ENCODE measurements at regions not wholly inside any gene's neighbourhood (a gene's known extent, or its start where the extent isn't known, plus 50 kb on each side); places are given as distances from the start of the nearest gene placed in this dataset.

DNA sequence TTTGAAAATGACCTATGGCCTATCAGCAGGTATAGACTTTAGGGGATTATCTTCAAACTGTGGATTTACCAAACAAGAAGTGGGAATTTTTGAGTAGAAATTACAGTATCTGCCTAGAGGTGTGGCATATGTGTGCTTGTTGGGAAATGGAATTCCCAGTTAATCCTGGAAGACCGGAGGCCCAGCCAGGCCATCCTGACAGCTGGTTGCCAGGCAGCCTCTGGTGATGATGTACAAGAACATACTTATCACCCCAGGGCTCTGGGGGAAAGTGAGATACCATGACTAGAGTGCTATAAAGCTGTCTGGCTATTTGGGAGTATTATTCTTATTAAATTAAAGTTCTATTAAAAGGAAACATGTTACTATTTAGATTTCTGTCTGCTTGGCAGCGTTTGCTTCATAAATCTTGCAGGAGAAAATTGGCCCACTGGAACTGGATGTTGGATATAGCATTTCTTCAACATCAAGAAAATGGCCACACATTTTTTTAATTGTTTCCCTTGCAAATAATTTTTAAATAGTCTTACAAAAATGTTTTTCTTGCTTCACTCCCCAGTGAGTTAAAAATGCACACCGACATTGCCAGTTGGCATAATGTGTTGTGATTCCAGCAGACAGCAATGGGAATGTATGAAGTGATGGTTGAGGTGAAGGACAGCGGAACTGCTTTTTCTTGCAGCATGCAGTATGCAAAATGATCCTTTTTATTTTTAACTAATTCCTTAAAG lies 187.8 kb downstream of the MYLK4 start:
- no peak for DNase-seq

DNA sequence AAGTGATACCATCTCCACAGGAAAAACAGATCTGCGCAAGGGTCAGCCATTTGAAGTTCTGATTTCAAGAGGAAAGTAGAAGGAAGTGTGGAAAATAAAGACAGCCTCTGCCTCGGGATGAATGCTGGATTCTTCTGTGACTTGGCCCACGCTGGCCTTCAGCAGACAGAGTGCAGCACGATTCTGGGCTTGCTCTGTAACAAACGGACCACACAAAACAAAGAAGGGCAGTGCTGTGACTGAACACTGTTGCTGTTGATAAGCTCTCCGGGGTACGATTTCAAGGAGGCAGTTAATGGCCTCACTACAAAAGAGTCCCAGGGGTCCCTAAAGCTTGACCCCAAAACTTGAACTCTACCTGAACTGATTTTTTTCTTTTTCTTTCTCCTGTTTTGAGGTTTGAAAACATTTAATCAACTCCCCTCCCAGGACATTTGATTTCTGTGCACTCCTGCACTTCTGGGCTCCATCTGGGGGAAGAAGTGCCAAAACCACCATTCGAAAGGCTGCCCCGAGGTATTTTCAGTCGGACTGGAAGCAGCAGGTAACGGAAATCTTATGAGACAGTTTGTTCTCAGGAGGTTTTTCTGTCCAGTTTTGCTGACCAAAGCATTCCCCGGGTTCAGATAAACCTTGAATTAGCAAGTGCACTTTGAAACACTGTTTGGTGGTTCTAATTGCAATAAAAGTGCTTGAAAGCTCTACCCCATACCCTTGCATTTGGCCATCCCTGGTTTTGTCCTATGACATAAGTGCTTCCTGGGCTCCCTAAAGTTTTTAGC lies 189.6 kb downstream of the MYLK4 start:
- no peak for DNase-seq

DNA sequence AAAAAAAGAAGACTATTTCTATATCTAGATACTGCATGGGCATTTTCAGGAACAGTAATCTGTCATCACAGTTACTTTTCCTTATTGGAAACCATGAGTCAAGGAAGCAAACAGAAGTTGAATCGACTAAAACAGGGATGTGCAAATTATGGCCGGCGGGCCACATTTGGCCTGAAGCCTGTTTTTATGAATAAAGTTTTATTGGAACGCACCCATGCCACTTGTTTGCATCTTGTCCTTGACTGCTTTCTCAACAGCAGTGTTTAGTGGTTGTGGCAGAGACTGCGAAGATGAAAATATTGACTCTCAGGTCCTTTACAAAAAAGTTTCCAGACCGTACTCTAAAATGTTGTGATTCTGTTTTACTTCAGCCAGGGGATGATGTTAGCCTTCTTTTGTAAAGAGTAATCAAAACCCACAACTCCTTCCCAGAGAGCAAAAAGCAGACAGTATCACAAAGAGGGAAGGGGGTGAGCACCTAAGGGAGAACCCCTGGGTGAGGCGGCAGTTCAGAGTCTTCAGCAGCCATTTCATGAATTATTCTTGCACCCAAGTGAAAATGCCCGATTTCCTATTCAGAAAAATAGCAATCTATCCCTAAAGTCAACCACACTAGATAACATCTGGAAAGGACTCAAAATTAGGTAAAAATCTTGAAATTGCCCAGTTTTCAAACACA lies 190.4 kb downstream of the MYLK4 start:
- DNase-seq, result no peak

DNA sequence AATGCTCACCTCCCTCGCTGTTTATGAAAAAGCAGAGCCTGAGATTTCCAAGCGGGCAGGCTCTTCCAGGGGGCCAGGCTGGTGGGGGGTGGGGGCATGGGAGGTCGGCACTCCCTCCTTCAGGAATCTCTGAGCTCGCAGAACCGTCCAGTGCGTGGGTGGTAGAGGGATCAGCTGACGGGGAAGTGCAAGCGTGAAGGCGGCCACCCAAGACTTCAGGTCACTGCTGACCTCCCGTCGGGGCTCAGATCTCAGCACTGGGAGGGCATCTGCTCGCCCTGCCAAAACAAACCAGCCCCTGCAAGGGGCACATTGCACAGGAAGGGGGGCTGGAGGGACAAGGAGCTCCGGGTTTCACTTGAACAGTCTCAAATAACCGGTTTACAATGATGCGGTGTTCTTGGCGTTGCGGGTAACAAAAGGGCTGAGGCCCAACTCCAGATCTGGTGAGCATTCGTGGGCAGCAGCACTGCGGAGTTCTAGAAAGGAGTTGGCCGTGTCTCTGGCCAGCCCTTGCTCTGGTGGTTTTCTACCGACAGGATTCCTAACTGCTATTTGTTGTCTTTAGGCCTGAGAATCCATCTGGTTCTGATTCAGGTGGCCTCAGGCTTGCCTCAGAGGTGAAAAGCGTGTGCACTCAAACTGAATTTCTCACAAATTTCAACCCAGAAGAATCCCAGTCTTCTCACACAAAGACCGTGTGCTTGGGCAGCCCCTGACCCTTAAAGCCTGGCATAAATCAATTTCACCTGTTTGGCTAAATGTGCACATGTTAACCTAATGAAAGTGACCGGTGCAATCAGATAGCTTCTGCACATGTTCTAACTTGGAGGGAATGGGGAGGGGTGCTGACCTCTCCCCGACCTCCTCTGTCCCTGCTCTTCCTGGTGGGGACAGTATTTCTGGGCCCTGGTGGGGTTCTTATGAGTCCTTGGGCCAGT lies 191.6 kb downstream of the MYLK4 start:
- no peak for DNase-seq

DNA sequence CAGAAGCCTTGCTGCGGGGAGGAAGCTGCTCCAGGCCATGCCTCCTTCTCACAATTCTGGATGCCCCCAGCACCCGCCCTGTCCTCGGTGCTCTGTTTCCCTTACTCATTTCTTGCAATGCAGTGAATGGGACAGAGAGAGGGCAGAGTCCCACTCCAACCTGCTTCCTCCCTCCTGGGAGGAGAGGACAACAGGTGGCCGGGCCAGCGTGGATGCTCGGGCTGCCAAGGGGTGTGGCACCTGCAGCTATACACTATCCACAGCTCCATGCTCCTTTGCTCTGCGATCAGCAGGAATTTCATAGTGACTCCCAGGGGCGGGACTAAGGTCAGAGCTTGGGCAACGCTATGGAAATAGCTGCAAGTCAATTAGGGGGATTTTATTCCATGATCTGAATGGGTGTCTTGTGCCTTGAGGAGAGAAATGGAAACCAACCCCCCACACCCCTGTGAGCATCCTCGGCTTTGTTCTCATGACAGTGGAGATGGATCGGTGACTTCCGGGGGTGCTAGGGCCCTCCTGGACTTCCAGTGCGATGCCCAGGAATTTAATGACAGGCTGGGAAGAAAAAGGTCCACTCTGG lies 192.5 kb downstream of the MYLK4 start:
- DNase-seq, result no peak

DNA sequence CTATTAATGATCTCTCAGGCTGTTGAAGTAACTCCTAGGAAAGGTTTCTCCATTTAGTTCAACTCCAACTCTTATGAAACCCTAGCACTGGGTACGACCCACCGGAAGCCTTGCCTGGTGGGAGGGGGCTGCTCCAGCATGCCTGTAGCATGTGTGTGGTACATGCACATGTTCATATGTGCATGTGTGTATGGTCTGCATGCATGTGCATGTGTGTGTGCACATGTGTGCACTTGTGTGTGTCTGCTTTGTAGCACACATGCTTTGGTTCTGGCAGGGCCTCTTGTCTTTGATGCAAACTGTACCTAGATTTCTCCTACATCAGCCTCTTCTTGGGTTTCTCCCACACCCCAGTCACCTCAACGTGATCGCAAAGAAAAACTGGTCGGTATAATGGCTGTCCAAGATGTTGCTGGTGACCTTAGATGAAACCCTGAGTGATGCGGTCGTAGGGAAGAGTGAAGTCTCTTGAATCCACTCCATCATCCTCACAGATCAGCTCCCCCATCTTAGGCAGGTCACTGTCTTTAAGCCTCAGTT lies 193.5 kb downstream of the MYLK4 start:
- DNase-seq, result no peak

DNA sequence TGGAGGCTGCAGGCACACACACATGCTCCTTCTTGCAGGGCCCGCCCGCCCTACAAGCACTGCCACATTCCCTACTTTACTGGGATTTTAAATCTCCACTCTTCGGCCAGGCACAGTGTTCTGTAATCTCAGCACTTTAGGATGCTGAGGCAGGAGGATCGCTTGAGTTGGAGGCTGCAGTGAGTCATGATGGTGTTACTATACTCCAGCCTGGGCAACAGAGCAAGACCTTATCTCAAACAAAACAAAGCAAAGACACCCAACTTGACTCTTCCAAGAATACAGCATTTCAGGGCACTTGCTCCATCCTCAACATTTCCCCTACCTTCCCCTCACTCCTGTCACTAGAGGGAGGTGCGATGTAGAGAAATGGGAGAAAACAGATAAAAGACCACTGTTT lies 194.0 kb downstream of the MYLK4 start:
- DNase-seq, result no peak

DNA sequence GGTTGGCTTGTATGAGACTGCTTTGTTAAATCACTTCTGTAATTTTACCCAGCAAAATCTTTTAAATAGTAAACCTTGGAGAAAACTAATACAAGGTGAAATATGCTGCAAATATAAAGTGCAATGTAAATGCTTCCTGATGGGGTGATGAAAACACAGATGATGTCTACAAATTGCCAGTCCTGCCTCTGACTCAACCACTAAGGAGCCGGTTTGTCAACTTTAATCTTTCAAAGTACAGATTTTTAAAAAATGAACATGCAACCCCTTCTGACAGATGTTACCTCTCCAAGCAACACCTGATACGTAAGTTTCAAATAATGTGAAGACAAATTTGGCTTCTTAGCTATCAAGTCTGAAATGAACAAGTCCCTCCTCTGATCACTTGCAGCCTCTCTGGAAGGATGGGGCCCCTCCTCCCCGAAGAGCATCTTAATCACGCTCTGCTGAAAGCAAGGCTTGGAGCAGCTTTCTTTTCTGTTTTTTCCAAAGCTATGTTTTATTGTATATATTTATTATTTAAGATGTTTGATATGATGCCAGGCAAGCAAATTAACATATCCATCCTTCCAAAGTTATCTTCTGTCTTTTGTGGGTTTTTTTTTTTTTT lies 196.0 kb downstream of the MYLK4 start:
- no peak for DNase-seq

DNA sequence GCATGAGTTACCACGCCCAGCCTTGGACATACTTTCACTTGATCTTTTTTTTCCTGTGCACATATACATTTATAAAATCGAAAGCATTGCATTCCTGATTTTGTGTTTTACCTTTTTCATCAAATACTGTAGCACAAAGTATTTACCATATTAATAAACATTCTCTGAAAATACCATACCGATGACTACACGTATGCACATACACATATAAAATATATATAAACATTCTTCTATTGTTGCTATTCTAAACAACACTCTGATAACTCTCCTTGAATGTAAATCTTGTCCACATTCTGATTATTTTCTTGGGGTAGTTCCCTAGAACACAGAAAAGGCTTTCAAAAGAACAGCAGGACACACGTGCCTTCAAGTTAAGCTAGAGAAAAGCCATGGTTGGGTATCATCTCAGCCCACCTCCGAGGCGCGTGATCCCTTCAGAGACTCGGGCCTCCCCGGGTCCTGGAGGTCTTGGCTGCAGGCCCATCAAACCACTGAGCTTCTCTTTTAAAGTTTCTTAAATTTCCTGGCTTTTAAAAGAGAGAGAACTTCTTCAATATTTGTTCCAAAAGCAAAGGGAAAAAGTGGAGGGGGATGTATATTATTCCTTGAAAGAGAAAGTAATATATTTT lies 198.1 kb downstream of the MYLK4 start:
- no peak for DNase-seq

DNA sequence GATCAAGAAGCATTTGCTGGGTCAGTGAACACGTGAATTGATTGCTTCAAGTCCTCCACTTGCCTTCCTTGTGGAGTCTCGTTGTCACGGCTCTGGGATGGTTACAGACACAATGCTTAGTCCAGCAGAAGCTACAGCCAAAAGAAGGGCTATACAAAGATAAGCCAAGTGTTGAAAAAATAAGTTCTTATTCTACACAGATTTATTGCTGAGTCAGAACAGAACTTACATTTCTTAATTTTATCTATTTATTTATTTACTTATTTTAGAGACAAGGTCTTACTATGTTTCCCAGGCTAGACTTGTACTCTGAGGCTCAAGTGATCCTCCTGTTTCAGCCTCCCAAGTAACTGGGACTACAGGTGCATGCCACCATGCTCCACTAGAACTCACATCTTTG lies 199.0 kb downstream of the MYLK4 start:
- DNase-seq, result no peak

DNA sequence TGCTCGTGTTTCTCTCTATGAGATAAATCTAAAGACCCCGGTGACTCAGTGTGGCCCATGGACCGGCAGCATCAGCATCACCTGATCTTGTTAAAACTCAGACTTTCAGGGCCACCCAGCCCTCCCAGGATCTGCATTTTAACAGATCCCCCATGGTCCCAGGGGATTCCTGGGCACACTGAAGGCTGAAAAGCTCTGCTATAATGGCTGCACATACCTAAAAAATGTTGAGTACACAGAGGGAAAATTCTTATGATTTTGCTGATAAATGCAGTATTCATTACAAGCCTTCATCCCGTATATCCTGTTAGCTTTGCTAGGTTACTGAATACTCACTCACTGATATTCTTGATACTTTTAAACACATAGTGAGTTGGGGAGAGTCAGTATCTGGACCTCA lies 200.5 kb downstream of the MYLK4 start:
- no peak for DNase-seq

DNA sequence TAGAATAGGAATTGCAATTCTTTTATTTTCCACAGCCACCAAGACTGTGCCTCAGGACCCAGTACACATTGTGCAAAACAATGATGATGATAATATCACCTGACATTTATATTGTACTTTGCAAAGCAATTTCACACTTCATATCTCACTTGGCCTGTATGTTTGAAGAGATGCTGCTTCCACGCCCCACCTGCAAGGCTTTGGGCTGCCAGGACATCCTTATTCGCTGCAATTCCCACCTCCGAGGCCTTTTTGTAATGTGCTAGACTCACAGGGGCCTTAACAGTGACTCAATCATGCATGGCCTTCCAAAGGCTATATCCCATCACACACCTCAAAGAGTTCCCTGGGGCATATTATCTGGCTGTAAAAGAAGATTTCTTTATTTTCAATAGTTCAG lies 200.9 kb downstream of the MYLK4 start:
- DNase-seq, result no peak

DNA sequence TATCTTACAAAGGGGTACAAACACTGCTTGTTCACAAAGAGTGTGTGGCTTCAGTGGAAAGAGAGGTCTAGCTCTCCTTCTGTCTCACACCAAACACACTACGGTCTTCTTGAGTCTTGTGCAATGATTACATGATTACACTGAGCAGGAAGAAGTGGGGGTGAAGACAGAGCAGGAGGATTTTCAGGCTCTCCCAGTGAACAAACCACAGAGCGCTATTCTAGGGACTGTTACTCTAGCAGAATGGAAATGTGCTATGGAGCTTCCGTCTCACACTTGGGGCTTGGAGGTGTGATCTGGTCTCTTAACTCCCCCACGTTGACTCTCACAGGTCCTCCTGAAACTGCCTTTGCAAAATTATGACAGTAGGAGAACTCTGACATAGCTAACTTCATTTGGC lies 203.4 kb downstream of the MYLK4 start:
- DNase-seq, result no peak

DNA sequence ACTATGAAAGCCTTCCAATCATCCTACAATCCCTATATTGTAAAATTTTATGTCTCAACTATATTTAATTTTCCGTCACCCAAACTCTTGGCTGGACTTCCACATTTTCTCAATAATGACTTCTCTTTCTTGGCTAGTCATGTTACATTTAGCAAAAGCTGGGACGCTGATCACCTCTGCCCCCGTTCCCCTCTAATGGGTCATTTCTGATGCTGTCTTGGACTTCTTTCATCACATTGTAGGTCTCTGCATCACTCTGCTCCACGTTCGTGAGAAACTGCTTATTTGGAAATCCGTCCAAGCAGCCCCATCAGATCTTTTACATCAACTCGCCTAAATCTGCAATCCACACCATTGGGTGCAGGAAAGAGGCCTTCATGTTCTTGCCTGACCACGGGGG lies 203.8 kb downstream of the MYLK4 start:
- DNase-seq, result no peak

DNA sequence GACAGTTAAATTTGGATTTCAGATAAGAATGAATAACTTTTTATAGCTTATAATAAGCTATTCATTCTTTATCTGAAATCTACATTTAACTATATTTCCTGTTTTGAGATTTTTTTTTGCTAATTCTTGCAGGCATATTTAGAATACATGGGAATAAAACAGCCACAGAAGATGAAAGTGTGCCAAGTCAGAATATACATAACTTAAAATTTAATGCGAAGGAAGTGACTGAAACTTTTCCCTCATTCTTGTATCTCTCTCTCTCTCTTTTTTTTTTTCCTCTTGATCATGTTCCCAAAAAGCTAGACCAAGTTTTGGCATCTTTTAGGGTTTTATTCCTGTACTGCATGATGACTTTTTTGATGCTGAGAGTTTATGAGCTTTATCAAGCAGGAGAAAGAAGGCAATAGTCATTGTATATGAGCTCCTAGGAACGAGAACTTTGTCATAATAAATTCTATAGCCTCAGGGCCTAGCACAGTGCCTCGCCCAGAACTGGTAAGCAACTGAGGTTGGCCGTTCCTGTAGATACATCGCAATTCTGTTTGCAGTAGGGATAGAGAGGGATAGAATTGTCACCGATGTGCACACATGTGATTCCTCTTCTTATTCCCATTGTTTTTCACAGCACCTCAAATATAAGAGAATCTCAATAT lies 205.2 kb downstream of the MYLK4 start:
- DNase-seq, result no peak

DNA sequence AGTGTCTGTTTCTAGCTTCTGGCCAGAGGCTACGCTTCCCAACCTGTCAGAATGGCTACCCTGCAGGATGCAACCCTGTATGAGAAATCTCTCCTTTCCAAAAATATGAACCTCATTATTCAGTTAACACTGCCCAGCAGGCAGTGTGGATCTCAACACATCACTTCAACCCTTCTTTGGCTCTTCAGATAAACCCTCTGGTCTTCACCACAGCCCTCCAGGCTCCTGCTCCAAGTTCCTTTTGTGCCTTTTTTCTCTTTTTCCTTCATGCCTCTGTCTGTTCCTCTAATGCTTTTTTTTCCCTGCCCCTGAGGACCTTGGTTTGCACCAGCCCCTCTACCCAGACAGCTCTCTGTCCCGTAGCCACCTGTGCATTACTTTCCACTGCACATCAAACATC lies 207.4 kb downstream of the MYLK4 start:
- no peak for DNase-seq

DNA sequence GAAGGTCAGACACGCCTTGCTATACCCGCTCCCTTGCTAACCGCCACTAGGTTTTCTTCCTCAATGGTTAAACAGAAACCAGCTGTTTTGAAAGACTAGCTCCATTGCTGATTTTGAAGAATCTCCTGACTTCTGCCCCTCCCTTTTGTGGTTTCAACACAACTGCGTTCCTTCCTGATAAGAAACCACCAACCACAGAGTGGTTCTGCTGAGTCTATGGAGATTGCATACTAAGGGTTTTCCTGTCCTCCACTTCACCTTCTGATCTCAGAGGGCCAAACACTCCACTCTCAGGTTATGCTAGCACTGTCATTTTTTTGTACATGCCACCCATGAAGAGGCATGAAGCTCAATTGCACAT lies 207.9 kb downstream of the MYLK4 start:
- peak in 1 of 3 experiments; percentile 75 for DNase-seq

DNA sequence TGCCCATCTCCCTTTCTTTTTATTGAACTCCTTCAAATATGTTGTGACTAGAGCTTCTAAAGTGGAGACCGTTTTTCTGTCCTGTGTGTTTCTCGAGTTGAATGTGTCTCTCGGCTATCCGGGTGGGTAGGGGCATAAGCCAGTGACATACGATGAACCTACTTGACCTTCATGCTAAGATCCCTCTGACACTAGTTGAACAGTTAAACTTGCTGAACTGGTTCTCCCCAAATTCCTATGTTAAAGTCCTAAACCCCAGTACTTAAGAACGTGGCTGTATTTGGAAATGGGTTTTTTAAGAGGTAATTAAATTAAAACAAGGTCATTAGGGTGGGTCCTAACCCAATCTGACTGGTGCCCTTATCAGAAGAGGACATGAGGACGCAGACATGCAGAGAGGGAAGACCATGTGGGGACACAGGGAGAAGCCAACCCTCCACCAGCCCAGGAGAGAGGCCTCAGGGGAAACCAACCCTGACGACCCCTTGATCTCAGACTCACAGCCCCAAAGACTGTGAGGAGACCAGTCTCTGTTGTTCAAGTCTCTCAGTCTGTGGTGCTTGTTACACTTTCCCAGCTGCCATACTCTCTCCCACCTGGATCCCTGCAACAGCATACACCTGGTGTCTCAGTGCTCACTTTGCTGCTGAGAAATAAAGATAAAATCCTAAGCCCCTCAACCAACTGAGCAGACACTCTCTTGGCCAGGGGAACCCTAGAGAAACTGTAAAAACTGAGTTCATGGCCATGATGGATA lies 208.4 kb downstream of the MYLK4 start:
- DNase-seq, result no peak

DNA sequence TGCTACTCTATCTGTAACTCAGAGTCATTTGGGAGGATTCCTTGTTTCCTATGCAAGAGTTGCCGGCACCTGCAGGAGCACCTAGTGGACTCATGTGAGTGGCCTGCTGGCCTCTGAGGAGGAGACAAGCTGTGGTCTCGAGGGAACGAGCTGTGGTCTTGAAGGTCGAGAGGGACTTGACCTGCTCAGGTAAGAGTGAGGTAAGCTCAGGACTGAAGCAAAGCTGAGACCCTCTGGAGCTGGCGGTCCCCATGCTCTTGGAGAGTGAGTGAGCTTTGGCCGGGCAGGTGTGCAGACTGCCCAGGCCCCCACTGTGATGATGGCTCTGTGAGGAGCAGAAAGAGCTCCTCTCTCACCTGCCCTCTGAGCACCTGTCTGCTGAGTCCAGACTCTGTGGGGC lies 214.3 kb downstream of the MYLK4 start:
- DNase-seq, result peak in 2 of 3 experiments; percentile 9 to 52

DNA sequence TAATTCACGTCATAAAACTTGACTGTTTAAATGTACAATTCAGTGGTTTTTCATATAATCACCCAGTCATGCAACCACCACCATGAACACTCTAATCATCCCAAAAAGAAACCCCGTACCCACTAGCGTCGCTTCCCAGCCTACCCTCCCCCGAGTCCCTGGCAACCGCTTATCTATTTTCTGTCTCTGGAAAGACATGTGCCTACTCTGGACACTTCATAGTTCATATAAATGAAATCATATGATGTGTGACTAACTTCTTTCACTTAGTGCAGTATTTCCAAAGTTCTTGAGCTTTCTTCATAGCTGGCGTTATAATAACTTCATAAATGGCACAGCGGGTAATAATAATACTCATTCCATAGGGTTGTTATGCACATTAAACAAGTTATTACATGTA lies 215.2 kb downstream of the MYLK4 start:
- no peak for DNase-seq
